ENCODE measurements at regions not wholly inside any gene's neighbourhood (a gene's known extent, or its start where the extent isn't known, plus 50 kb on each side); places are given as distances from the start of the nearest gene placed in this dataset.

DNA sequence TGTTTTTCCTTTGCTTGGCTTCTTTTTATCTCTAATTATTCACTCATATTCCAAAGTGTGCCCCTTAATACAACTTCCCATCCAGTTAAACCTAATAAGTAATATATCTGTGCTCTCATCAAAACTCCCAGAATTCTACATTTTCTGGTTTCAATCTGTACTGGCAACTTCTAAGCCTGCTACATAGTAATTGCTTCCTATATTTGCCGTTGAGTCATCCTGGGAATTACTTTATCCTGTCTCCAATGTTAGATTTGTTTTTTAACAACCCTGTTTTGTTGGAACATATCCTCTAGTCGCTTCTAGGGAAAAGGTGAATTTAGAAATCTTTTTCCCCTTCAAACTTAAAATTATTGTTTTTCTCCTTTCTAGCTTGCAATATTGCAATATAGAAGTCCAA, 620.5 kb upstream of the PKN2 start:
- TF ChIP-seq NR2F2 (IDR thresholded peaks at IDR 0.05) (no peak), JUND (IDR thresholded peaks at IDR 0.05) (no peak), FOXA1 (IDR thresholded peaks at IDR 0.05) (no peak), TAF1 (conservative IDR thresholded peaks at IDR 0.05) (no peak), YY1 (IDR thresholded peaks at IDR 0.05) (no peak), RXRA (IDR thresholded peaks at IDR 0.05) (no peak), RAD21 (IDR thresholded peaks at IDR 0.05) (no peak), EGR1 (IDR thresholded peaks at IDR 0.05; ENCODE audit: low read depth in 2 of 2) (no peak), HNF4G (IDR thresholded peaks at IDR 0.05) (no peak), FOXA2 (IDR thresholded peaks at IDR 0.05) (no peak), SP1 (IDR thresholded peaks at IDR 0.05) (no peak), GABPA (IDR thresholded peaks at IDR 0.05 in 1 of 2, conservative IDR thresholded peaks at IDR 0.05 in 1 of 2) (no peak)
- TF ChIP-seq, protein P1, sequence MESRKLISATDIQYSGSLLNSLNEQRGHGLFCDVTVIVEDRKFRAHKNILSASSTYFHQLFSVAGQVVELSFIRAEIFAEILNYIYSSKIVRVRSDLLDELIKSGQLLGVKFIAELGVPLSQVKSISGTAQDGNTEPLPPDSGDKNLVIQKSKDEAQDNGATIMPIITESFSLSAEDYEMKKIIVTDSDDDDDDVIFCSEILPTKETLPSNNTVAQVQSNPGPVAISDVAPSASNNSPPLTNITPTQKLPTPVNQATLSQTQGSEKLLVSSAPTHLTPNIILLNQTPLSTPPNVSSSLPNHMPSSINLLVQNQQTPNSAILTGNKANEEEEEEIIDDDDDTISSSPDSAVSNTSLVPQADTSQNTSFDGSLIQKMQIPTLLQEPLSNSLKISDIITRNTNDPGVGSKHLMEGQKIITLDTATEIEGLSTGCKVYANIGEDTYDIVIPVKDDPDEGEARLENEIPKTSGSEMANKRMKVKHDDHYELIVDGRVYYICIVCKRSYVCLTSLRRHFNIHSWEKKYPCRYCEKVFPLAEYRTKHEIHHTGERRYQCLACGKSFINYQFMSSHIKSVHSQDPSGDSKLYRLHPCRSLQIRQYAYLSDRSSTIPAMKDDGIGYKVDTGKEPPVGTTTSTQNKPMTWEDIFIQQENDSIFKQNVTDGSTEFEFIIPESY (IDR thresholded peaks at IDR 0.05) = no peak
- TF ChIP-seq, protein P2, sequence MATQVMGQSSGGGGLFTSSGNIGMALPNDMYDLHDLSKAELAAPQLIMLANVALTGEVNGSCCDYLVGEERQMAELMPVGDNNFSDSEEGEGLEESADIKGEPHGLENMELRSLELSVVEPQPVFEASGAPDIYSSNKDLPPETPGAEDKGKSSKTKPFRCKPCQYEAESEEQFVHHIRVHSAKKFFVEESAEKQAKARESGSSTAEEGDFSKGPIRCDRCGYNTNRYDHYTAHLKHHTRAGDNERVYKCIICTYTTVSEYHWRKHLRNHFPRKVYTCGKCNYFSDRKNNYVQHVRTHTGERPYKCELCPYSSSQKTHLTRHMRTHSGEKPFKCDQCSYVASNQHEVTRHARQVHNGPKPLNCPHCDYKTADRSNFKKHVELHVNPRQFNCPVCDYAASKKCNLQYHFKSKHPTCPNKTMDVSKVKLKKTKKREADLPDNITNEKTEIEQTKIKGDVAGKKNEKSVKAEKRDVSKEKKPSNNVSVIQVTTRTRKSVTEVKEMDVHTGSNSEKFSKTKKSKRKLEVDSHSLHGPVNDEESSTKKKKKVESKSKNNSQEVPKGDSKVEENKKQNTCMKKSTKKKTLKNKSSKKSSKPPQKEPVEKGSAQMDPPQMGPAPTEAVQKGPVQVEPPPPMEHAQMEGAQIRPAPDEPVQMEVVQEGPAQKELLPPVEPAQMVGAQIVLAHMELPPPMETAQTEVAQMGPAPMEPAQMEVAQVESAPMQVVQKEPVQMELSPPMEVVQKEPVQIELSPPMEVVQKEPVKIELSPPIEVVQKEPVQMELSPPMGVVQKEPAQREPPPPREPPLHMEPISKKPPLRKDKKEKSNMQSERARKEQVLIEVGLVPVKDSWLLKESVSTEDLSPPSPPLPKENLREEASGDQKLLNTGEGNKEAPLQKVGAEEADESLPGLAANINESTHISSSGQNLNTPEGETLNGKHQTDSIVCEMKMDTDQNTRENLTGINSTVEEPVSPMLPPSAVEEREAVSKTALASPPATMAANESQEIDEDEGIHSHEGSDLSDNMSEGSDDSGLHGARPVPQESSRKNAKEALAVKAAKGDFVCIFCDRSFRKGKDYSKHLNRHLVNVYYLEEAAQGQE (IDR thresholded peaks at IDR 0.05) = no peak
- TF ChIP-seq, protein P3, sequence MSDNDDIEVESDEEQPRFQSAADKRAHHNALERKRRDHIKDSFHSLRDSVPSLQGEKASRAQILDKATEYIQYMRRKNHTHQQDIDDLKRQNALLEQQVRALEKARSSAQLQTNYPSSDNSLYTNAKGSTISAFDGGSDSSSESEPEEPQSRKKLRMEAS (IDR thresholded peaks at IDR 0.05) = no peak
- Histone ChIP-seq H3K36me3 (ENCODE audit: control insufficient read depth in 4 of 4, insufficient read depth in 3 of 4, low read depth in 1 of 4, low read length in 3 of 4) (no peaks in the 10 kb centered on the region), H3K9me3 (ENCODE audit: control insufficient read depth in 4 of 4, low read length in 3 of 4) (no peaks in the 10 kb centered on the region), H3K4me1 (ENCODE audit: control insufficient read depth in 4 of 4, insufficient read depth in 4 of 4, low read length in 3 of 4) (no peaks in the 10 kb centered on the region), H3K4me3 (ENCODE audit: low read depth in 1 of 3, low read length in 3 of 3) (no peak overlapping the region), H3K27ac (ENCODE audit: low read depth in 1 of 2, low read length in 2 of 2) (no peak overlapping the region), H3K9ac (ENCODE audit: low read depth in 1 of 2, low read length in 2 of 2) (no peak overlapping the region), H3K27me3 (ENCODE audit: control insufficient read depth in 4 of 4, insufficient read depth in 4 of 4, low read length in 3 of 4) (no peaks in the 10 kb centered on the region)
- 82% methylated on average over 2 of the region's 2 CpGs for WGBS
- no peak for DNase-seq (ENCODE audit: low spot score)

DNA sequence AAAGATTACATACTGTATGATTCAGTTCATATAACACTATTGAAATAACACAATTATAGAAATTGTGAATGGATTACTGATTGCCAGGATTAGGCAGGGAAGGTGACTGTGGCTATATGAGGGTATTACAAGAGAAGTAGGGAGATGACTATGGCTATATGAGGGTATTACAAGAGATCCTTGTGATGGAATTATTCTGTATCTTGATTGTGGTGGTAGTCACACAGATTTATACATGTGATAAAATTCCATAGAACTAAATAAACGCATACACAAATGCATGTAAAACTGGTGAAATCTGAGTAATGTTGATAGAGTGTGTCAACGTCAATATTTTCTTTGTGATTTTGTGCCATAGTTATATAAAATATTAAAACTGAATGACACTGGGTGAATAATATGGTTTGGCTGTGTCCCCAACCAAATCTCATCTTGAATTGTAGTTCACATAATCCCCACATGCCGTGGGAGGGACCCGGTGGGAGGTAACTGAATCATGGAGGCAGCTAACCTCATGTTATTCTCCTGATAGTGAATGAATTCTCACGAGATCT, 615.6 kb upstream of the PKN2 start:
- no peak for DNase-seq (ENCODE audit: low spot score)
- Histone ChIP-seq H3K27me3 (ENCODE audit: control insufficient read depth in 4 of 4, insufficient read depth in 4 of 4, low read length in 3 of 4) (no peaks in the 10 kb centered on the region), H3K27ac (ENCODE audit: low read depth in 1 of 2, low read length in 2 of 2) (no peak overlapping the region), H3K36me3 (ENCODE audit: control insufficient read depth in 4 of 4, insufficient read depth in 3 of 4, low read depth in 1 of 4, low read length in 3 of 4) (no peaks in the 10 kb centered on the region), H3K4me1 (ENCODE audit: control insufficient read depth in 4 of 4, insufficient read depth in 4 of 4, low read length in 3 of 4) (no peaks in the 10 kb centered on the region), H3K4me3 (ENCODE audit: low read depth in 1 of 3, low read length in 3 of 3) (no peak overlapping the region), H3K9me3 (ENCODE audit: control insufficient read depth in 4 of 4, low read length in 3 of 4) (no peaks in the 10 kb centered on the region), H3K9ac (ENCODE audit: low read depth in 1 of 2, low read length in 2 of 2) (no peak overlapping the region)
- WGBS = 90% methylated on average over 5 of the region's 5 CpGs
- TF ChIP-seq, protein P3 (IDR thresholded peaks at IDR 0.05) = no peak
- TF ChIP-seq RAD21 (IDR thresholded peaks at IDR 0.05) (no peak), RXRA (IDR thresholded peaks at IDR 0.05) (no peak), GABPA (IDR thresholded peaks at IDR 0.05 in 1 of 2, conservative IDR thresholded peaks at IDR 0.05 in 1 of 2) (no peak), HNF4G (IDR thresholded peaks at IDR 0.05) (no peak), TAF1 (conservative IDR thresholded peaks at IDR 0.05) (no peak), HNF4A (conservative IDR thresholded peaks at IDR 0.05) (no peak), NR2F2 (IDR thresholded peaks at IDR 0.05) (no peak), FOXA1 (IDR thresholded peaks at IDR 0.05) (no peak)
- TF ChIP-seq, protein P4, sequence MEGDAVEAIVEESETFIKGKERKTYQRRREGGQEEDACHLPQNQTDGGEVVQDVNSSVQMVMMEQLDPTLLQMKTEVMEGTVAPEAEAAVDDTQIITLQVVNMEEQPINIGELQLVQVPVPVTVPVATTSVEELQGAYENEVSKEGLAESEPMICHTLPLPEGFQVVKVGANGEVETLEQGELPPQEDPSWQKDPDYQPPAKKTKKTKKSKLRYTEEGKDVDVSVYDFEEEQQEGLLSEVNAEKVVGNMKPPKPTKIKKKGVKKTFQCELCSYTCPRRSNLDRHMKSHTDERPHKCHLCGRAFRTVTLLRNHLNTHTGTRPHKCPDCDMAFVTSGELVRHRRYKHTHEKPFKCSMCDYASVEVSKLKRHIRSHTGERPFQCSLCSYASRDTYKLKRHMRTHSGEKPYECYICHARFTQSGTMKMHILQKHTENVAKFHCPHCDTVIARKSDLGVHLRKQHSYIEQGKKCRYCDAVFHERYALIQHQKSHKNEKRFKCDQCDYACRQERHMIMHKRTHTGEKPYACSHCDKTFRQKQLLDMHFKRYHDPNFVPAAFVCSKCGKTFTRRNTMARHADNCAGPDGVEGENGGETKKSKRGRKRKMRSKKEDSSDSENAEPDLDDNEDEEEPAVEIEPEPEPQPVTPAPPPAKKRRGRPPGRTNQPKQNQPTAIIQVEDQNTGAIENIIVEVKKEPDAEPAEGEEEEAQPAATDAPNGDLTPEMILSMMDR (IDR thresholded peaks at IDR 0.05; ENCODE audit: low read depth, low read length, missing input control) = no peak
- TF ChIP-seq, protein P1 (IDR thresholded peaks at IDR 0.05) = no peak
